ENCODE measurements at regions not wholly inside any gene's neighbourhood (a gene's known extent, or its start where the extent isn't known, plus 50 kb on each side); places are given as distances from the start of the nearest gene placed in this dataset.

- WGBS, 2 donors = 89 to 91% methylated on average over 2 of the region's 2 CpGs
- H3K4me1 ChIP-seq = no peaks in the 10 kb centered on the region
- no peaks in the 10 kb centered on the region for H3K36me3 ChIP-seq
- no peak for DNase-seq
- intact Hi-C loops (cut with DNase I) = no loop called here
- no peaks in the 10 kb centered on the region for H3K27me3 ChIP-seq
- no peak overlapping the region for H3K4me3 ChIP-seq (replicated peaks in 1 of 3)
- no peak overlapping the region for H3K27ac ChIP-seq
- no peaks in the 10 kb centered on the region for H3K9me3 ChIP-seq
- TF ChIP-seq, protein P1, sequence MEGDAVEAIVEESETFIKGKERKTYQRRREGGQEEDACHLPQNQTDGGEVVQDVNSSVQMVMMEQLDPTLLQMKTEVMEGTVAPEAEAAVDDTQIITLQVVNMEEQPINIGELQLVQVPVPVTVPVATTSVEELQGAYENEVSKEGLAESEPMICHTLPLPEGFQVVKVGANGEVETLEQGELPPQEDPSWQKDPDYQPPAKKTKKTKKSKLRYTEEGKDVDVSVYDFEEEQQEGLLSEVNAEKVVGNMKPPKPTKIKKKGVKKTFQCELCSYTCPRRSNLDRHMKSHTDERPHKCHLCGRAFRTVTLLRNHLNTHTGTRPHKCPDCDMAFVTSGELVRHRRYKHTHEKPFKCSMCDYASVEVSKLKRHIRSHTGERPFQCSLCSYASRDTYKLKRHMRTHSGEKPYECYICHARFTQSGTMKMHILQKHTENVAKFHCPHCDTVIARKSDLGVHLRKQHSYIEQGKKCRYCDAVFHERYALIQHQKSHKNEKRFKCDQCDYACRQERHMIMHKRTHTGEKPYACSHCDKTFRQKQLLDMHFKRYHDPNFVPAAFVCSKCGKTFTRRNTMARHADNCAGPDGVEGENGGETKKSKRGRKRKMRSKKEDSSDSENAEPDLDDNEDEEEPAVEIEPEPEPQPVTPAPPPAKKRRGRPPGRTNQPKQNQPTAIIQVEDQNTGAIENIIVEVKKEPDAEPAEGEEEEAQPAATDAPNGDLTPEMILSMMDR (IDR thresholded peaks at IDR 0.05) = no peak
- TF ChIP-seq POLR2A (IDR thresholded peaks at IDR 0.05) = no peak
These were observed 214.0 kb upstream of the NT5C1B start for GRCh38 chr2:18803141-18803939.

DNA sequence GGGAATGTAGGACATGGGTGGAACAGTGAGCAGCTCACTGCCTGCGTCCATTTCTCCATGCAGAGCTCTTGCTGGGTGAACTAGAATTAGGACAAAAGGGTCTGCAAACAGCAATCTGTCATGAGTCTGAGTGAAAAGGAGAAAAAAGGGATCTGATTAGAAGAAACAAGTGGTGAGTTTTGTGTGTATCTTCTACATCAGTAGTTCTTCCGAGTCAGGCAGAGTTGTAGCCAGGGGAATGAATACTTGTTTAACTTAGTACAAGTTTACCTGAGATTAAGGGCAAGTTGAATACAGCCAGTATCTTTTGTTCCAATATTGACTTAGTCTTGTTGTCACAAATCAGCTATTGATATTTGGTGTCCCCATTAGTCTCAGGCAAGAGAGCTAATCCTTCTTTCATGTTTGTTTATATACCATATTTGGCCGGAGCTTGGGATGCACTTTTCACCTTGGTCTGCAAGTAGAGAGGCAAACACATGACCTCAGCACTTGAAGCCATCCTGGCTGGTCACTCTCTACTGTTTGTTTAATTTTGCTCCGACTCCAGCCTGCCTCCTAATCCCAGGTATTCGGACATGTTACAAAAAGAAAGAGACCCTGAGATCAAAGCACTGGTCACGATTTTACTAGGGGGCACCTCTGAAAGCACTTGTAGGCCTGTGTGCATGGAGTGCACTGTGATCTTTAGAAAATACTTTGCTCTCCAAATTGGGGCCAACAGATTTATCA, 211.0 kb upstream of the NT5C1B start:
- no peaks in the 10 kb centered on the region for H3K9me3 ChIP-seq
- no peak overlapping the region for H3K4me3 ChIP-seq (replicated peaks in 1 of 3)
- no peaks in the 10 kb centered on the region for H3K4me1 ChIP-seq
- no peaks in the 10 kb centered on the region for H3K27me3 ChIP-seq
- no peak overlapping the region for H3K27ac ChIP-seq
- intact Hi-C loops (cut with DNase I) = no loop called here
- TF ChIP-seq POLR2A (IDR thresholded peaks at IDR 0.05) = no peak
- TF ChIP-seq, protein P1 (IDR thresholded peaks at IDR 0.05) = no peak
- DNase-seq = no peak
- 52 to 69% methylated on average over 6 of the region's 6 CpGs for WGBS, 2 donors
- no peaks in the 10 kb centered on the region for H3K36me3 ChIP-seq

DNA sequence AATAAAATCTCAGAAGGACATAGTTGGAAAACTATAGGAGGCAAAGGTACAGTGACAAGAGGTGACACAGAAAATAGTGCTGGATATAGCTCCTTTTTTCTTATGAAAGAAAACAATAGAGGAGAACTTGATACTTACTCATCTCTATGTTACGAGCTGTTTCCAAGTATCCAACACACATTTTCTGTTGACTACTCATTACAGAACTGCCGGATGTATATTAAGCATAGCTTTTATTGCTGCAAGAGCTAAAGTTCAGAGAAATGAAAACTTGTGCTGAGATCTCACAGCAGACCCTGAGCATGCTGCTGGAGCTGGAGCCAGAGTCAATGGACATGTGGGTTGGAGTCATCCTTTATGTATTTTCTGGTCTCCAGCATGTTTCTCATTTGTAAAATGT, 210.0 kb upstream of the NT5C1B start:
- intact Hi-C loops (cut with DNase I) = no loop called here
- Histone ChIP-seq H3K4me3 (replicated peaks in 1 of 3) (no peak overlapping the region), H3K27ac (no peak overlapping the region), H3K27me3 (no peaks in the 10 kb centered on the region), H3K9me3 (no peaks in the 10 kb centered on the region), H3K36me3 (no peaks in the 10 kb centered on the region), H3K4me1 (no peaks in the 10 kb centered on the region)
- no peak for DNase-seq
- TF ChIP-seq, protein P1 (IDR thresholded peaks at IDR 0.05) = no peak
- TF ChIP-seq POLR2A (IDR thresholded peaks at IDR 0.05) = no peak
- 95 to 97% methylated on average over 2 of the region's 2 CpGs for WGBS, 2 donors

DNA sequence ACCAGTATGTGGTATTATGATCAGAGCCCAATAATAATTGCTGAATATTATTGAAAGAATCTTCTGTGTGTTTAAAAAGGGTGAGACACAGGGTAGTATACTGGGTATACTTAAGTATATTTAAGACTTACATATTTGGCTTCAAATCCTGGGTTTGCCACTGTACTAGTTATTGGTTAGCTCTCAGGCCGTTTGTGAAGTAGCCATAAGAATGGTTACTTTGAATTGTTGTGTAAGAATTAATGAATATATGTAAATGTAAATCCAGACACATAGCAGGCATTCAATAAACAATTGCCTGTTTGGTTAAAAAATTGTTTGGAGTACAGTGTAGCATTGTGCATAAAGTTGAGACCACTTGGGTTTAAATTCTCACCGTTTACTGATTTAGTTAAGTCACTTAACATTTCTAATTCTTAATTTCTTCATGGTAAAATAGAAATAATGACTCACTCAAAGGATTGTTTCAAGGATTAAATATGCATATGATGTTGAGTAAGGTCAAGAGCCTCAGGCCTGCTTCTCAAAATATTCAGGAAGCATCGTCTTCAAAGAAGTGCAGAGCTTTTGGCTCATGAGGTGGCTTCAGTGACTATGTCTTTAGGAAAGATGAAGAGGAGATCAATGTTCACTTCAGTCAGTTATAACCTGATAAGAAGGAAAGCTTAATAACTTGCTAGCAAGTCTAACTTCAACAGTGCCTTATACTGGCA, 207.9 kb upstream of the NT5C1B start:
- H3K36me3 ChIP-seq = no peaks in the 10 kb centered on the region
- 93 to 95% methylated on average over 3 of the region's 3 CpGs for WGBS, 2 donors
- H3K4me3 ChIP-seq (replicated peaks in 1 of 3) = no peak overlapping the region
- H3K4me1 ChIP-seq = no peaks in the 10 kb centered on the region
- intact Hi-C loops (cut with DNase I) = no loop called here
- no peaks in the 10 kb centered on the region for H3K9me3 ChIP-seq
- no peak for DNase-seq
- no peak overlapping the region for H3K27ac ChIP-seq
- no peaks in the 10 kb centered on the region for H3K27me3 ChIP-seq
- TF ChIP-seq, protein P1 (IDR thresholded peaks at IDR 0.05) = no peak
- TF ChIP-seq POLR2A (IDR thresholded peaks at IDR 0.05) = no peak

Data from thyroid gland (tissue), 4 donors.